HEK293 (cell line): ENCODE measurements at regions not wholly inside any gene's neighbourhood (a gene's known extent, or its start where the extent isn't known, plus 50 kb on each side); places are given as distances from the start of the nearest gene placed in this dataset.

ENCODE experiments used
- GLIS2 ChIP-seq: fragments of 450-650 bp; formaldehyde crosslinking; IDR thresholded peaks from 2 replicates; pipeline ENCODE4 v1.5.1; 2016; ENCODE audit warnings: missing biosample characterization, missing genetic modification characterization
- KLF9 ChIP-seq: fragments of 450-650 bp; formaldehyde crosslinking; IDR thresholded peaks from 2 replicates; pipeline ENCODE4 v1.5.1; 2016; ENCODE audit warnings: missing biosample characterization, missing genetic modification characterization, low read depth
- MEIS1 ChIP-seq: sonication (generic); formaldehyde crosslinking; IDR thresholded peaks from 2 replicates; pipeline ENCODE4 v1.8.1; 2022; ENCODE audit warnings: missing genetic modification reagents, mild to moderate bottlenecking, borderline replicate concordance
- ZNF548 ChIP-seq: fragments of 450-650 bp; formaldehyde crosslinking; IDR thresholded peaks from 2 replicates; pipeline ENCODE4 v1.5.1; 2016; ENCODE audit warnings: missing biosample characterization, missing genetic modification characterization
- TF ChIP-seq, protein P1 (sequence below): fragments of 450-650 bp; formaldehyde crosslinking; IDR thresholded peaks from 2 replicates; pipeline ENCODE4 v1.5.1; 2016; ENCODE audit warnings: missing biosample characterization, missing genetic modification characterization
- TF ChIP-seq, protein P2 (sequence below): fragments of 450-650 bp; formaldehyde crosslinking; IDR thresholded peaks from 2 replicates; pipeline ENCODE4 v1.5.1; 2016; ENCODE audit warnings: missing biosample characterization, missing genetic modification characterization
- TF ChIP-seq, protein P3 (sequence below): fragments of 450-650 bp; formaldehyde crosslinking; IDR thresholded peaks from 2 replicates; pipeline ENCODE4 v1.5.1; 2016; ENCODE audit warnings: missing biosample characterization, missing genetic modification characterization, low read depth
- TF ChIP-seq, protein P4 (sequence below): fragments of 450-650 bp; formaldehyde crosslinking; IDR thresholded peaks from 2 replicates; pipeline ENCODE4 v1.5.1; 2016; ENCODE audit warnings: missing biosample characterization, missing genetic modification characterization, low read depth
- TF ChIP-seq, protein P5 (sequence below): IDR thresholded peaks from 2 replicates; pipeline ENCODE4 v1.6.1; 2011; ENCODE audit warnings: mild to moderate bottlenecking, low read depth, low read length, borderline replicate concordance
- TF ChIP-seq, protein P6 (sequence below): fragments of 450-650 bp; formaldehyde crosslinking; optimal IDR thresholded peaks from 2 replicates; pipeline ENCODE3; 2016; ENCODE audit warnings: missing biosample characterization, mild to moderate bottlenecking, missing genetic modification characterization

DNA sequence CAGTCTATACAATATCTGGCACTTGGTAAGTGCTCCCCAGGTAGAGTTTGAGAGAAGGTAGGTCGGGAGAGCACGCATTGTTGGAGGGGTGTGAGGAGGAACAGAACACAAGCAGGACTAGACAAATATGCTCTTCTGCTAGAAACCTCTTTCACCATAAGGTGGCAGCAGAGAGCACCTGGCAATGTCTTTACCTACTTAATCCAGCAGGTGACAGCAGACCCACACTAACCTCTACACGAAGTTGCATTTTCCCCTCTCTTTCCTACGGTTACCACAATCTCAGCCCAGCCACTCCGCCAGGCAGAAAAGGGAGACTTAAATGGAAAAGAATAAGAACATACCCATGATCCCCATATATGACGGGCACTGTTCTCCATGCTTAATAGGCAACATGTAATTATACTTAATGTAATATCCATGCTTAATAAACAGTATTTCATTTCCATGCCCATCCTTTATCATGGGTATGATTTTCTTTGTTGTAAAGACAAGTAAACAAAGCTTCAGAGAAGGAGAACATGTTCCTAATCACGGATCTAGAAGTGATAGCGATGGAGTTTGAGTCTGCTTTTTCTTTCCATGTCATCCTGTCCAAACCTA is 55.1 kb upstream of the CCL2 start:
- TF ChIP-seq, protein P1, sequence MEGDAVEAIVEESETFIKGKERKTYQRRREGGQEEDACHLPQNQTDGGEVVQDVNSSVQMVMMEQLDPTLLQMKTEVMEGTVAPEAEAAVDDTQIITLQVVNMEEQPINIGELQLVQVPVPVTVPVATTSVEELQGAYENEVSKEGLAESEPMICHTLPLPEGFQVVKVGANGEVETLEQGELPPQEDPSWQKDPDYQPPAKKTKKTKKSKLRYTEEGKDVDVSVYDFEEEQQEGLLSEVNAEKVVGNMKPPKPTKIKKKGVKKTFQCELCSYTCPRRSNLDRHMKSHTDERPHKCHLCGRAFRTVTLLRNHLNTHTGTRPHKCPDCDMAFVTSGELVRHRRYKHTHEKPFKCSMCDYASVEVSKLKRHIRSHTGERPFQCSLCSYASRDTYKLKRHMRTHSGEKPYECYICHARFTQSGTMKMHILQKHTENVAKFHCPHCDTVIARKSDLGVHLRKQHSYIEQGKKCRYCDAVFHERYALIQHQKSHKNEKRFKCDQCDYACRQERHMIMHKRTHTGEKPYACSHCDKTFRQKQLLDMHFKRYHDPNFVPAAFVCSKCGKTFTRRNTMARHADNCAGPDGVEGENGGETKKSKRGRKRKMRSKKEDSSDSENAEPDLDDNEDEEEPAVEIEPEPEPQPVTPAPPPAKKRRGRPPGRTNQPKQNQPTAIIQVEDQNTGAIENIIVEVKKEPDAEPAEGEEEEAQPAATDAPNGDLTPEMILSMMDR (tag by site-specific recombination) = peak; percentile 99
- no peak for TF ChIP-seq GLIS2 (tag by site-specific recombination)
- TF ChIP-seq, protein P2, sequence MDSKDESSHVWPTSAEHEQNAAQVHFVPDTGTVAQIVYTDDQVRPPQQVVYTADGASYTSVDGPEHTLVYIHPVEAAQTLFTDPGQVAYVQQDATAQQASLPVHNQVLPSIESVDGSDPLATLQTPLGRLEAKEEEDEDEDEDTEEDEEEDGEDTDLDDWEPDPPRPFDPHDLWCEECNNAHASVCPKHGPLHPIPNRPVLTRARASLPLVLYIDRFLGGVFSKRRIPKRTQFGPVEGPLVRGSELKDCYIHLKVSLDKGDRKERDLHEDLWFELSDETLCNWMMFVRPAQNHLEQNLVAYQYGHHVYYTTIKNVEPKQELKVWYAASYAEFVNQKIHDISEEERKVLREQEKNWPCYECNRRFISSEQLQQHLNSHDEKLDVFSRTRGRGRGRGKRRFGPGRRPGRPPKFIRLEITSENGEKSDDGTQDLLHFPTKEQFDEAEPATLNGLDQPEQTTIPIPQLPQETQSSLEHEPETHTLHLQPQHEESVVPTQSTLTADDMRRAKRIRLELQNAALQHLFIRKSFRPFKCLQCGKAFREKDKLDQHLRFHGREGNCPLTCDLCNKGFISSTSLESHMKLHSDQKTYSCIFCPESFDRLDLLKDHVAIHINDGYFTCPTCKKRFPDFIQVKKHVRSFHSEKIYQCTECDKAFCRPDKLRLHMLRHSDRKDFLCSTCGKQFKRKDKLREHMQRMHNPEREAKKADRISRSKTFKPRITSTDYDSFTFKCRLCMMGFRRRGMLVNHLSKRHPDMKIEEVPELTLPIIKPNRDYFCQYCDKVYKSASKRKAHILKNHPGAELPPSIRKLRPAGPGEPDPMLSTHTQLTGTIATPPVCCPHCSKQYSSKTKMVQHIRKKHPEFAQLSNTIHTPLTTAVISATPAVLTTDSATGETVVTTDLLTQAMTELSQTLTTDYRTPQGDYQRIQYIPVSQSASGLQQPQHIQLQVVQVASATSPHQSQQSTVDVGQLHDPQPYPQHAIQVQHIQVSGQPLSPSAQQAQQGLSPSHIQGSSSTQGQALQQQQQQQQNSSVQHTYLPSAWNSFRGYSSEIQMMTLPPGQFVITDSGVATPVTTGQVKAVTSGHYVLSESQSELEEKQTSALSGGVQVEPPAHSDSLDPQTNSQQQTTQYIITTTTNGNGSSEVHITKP = 0 out of 2 replicates have a peak, but pooled peaks have one; percentile 30
- TF ChIP-seq KLF9 = no peak
- TF ChIP-seq, protein P3, sequence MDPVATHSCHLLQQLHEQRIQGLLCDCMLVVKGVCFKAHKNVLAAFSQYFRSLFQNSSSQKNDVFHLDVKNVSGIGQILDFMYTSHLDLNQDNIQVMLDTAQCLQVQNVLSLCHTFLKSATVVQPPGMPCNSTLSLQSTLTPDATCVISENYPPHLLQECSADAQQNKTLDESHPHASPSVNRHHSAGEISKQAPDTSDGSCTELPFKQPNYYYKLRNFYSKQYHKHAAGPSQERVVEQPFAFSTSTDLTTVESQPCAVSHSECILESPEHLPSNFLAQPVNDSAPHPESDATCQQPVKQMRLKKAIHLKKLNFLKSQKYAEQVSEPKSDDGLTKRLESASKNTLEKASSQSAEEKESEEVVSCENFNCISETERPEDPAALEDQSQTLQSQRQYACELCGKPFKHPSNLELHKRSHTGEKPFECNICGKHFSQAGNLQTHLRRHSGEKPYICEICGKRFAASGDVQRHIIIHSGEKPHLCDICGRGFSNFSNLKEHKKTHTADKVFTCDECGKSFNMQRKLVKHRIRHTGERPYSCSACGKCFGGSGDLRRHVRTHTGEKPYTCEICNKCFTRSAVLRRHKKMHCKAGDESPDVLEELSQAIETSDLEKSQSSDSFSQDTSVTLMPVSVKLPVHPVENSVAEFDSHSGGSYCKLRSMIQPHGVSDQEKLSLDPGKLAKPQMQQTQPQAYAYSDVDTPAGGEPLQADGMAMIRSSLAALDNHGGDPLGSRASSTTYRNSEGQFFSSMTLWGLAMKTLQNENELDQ (tag by site-specific recombination) = no peak
- TF ChIP-seq, protein P4, sequence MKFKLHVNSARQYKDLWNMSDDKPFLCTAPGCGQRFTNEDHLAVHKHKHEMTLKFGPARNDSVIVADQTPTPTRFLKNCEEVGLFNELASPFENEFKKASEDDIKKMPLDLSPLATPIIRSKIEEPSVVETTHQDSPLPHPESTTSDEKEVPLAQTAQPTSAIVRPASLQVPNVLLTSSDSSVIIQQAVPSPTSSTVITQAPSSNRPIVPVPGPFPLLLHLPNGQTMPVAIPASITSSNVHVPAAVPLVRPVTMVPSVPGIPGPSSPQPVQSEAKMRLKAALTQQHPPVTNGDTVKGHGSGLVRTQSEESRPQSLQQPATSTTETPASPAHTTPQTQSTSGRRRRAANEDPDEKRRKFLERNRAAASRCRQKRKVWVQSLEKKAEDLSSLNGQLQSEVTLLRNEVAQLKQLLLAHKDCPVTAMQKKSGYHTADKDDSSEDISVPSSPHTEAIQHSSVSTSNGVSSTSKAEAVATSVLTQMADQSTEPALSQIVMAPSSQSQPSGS = no peak
- TF ChIP-seq ZNF548 (tag by site-specific recombination) = no peak
- TF ChIP-seq, protein P5, sequence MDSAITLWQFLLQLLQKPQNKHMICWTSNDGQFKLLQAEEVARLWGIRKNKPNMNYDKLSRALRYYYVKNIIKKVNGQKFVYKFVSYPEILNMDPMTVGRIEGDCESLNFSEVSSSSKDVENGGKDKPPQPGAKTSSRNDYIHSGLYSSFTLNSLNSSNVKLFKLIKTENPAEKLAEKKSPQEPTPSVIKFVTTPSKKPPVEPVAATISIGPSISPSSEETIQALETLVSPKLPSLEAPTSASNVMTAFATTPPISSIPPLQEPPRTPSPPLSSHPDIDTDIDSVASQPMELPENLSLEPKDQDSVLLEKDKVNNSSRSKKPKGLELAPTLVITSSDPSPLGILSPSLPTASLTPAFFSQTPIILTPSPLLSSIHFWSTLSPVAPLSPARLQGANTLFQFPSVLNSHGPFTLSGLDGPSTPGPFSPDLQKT = no peak
- TF ChIP-seq MEIS1 = no peak
- TF ChIP-seq, protein P6, sequence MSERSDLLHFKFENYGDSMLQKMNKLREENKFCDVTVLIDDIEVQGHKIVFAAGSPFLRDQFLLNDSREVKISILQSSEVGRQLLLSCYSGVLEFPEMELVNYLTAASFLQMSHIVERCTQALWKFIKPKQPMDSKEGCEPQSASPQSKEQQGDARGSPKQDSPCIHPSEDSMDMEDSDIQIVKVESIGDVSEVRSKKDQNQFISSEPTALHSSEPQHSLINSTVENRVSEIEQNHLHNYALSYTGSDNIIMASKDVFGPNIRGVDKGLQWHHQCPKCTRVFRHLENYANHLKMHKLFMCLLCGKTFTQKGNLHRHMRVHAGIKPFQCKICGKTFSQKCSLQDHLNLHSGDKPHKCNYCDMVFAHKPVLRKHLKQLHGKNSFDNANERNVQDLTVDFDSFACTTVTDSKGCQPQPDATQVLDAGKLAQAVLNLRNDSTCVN = no peak
